Right renal pelvis (tissue), 4 donors: ENCODE measurements at regions not wholly inside any gene's neighbourhood (a gene's known extent, or its start where the extent isn't known, plus 50 kb on each side); places are given as distances from the start of the nearest gene placed in this dataset.

Experiments
- DNase-seq, 4 donors: peaks; one replicate each; pipeline ENCODE4 v3.0.0-alpha.2; 2013; ENCODE audit warnings: low read depth in 4 of 4, low spot score in 3 of 4, missing footprints in 1 of 4

GRCh38 chr11:116422956-116423600, 349.7 kb downstream of the BUD13 start:
- no peak for DNase-seq

- no peak for DNase-seq
Measured at GRCh38 chr11:116422556-116422955, 350.2 kb downstream of the BUD13 start.

- no peak for DNase-seq
Measured at GRCh38 chr11:116421529-116422185, 351.1 kb downstream of the BUD13 start.

GRCh38 chr11:116420770-116421528, 351.8 kb downstream of the BUD13 start:
- no peak for DNase-seq

- no peak for DNase-seq
Measured at GRCh38 chr11:116420030-116420429, 352.8 kb downstream of the BUD13 start.

- DNase-seq = no peak
Measured at GRCh38 chr11:116418388-116419041, 354.3 kb downstream of the BUD13 start.

- DNase-seq = no peak
Measured at GRCh38 chr11:116416852-116417251, 355.9 kb downstream of the BUD13 start.

- no peak for DNase-seq
Measured at GRCh38 chr11:116415095-116415494, 357.7 kb downstream of the BUD13 start.

- no peak for DNase-seq
Measured at GRCh38 chr11:116414357-116414880, 358.4 kb downstream of the BUD13 start.

- no peak for DNase-seq
Measured at GRCh38 chr11:116413301-116414242, 359.2 kb downstream of the BUD13 start.

- no peak for DNase-seq
Measured at GRCh38 chr11:116412118-116412889, 360.5 kb downstream of the BUD13 start.

GRCh38 chr11:116409238-116409637, 363.5 kb downstream of the BUD13 start:
- no peak for DNase-seq

GRCh38 chr11:116406042-116406441, 366.7 kb downstream of the BUD13 start:
- no peak for DNase-seq

GRCh38 chr11:116404462-116404798, 368.4 kb downstream of the BUD13 start:
- DNase-seq = no peak

- DNase-seq = no peak
Measured at GRCh38 chr11:116403794-116404461, 368.9 kb downstream of the BUD13 start.

GRCh38 chr11:116400081-116400480, 372.7 kb downstream of the BUD13 start:
- no peak for DNase-seq

- no peak for DNase-seq
Measured at GRCh38 chr11:116397602-116398084, 375.1 kb downstream of the BUD13 start.

- no peak for DNase-seq
Measured at GRCh38 chr11:116396331-116396730, 376.5 kb downstream of the BUD13 start.

- no peak for DNase-seq
Measured at GRCh38 chr11:116394022-116394421, 378.8 kb downstream of the BUD13 start.
